Type B pancreatic cell (in vitro differentiated cells): ENCODE measurements at regions not wholly inside any gene's neighbourhood (a gene's known extent, or its start where the extent isn't known, plus 50 kb on each side); places are given as distances from the start of the nearest gene placed in this dataset.

ENCODE experiments used
- DNase-seq: peaks from one replicate; pipeline ENCODE4 v3.0.0; 2021; ENCODE audit warnings: mixed read lengths; ENCODE audit not compliant: unreplicated experiment; ENCODE audit errors: extremely low spot score
- H3K27ac Mint-ChIP-seq: 2 replicates; pipeline ENCODE4 v1.8.0; 2021; ENCODE audit warnings: mild to moderate bottlenecking, mixed read lengths
- H3K27me3 Mint-ChIP-seq: 2 replicates; pipeline ENCODE4 v1.8.0; 2021; ENCODE audit warnings: mixed read lengths
- H3K36me3 Mint-ChIP-seq: 2 replicates; pipeline ENCODE4 v1.8.0; 2021; ENCODE audit warnings: mixed read lengths
- H3K4me1 Mint-ChIP-seq: one replicate; pipeline ENCODE4 v1.8.0; 2021; ENCODE audit warnings: mixed read lengths; ENCODE audit not compliant: unreplicated experiment
- H3K4me3 Mint-ChIP-seq: 2 replicates; pipeline ENCODE4 v1.8.0; 2021; ENCODE audit warnings: mild to moderate bottlenecking, mixed read lengths
- H3K9me3 Mint-ChIP-seq: 2 replicates; pipeline ENCODE4 v1.8.0; 2021; ENCODE audit warnings: mixed read lengths
- TF ChIP-seq, protein P1 (sequence below): fragments of 200-600 bp; sonication (generic); conservative IDR thresholded peaks from 2 replicates; pipeline ENCODE4 v1.5.0; 2021; ENCODE audit warnings: antibody characterized with exemption, mild to moderate bottlenecking

DNA sequence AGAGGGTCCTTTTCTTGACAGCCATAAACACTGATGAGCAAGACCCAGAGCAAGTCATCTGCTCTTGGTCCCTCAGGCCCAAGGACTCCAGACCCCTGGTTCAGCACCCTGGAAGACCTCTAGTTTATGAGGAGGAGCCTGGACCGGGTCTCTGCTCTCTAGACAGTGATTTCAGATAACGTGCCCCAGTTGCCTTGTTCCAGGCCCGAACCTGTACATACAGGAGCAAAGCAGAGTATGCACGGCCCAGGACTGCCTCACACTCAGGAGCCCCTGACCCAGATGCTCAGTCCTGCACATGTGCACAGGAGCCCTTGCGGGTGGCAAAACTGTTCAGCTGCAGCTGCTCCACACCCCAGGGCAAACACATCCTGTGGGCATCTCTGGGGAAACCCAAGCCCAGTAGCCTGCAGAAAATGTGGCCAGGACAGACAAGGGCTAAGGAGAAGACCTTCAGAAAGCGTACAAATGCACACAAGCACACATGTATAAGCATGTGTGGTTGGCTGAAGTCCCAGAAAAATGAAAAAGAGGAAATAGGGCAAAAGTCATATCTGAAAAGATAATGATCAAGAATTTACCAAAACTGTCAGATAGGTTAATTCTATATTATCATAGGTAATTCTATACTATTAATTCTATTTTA, 59.9 kb upstream of the CORO2B start:
- no peak overlapping the region for H3K4me3 Mint-ChIP-seq
- TF ChIP-seq, protein P1, sequence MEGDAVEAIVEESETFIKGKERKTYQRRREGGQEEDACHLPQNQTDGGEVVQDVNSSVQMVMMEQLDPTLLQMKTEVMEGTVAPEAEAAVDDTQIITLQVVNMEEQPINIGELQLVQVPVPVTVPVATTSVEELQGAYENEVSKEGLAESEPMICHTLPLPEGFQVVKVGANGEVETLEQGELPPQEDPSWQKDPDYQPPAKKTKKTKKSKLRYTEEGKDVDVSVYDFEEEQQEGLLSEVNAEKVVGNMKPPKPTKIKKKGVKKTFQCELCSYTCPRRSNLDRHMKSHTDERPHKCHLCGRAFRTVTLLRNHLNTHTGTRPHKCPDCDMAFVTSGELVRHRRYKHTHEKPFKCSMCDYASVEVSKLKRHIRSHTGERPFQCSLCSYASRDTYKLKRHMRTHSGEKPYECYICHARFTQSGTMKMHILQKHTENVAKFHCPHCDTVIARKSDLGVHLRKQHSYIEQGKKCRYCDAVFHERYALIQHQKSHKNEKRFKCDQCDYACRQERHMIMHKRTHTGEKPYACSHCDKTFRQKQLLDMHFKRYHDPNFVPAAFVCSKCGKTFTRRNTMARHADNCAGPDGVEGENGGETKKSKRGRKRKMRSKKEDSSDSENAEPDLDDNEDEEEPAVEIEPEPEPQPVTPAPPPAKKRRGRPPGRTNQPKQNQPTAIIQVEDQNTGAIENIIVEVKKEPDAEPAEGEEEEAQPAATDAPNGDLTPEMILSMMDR: no peak
- no peaks in the 10 kb centered on the region for H3K27me3 Mint-ChIP-seq
- no peaks in the 10 kb centered on the region for H3K4me1 Mint-ChIP-seq
- H3K36me3 Mint-ChIP-seq: no peaks in the 10 kb centered on the region
- no peak overlapping the region for H3K27ac Mint-ChIP-seq
- no peaks in the 10 kb centered on the region for H3K9me3 Mint-ChIP-seq
- no peak for DNase-seq

DNA sequence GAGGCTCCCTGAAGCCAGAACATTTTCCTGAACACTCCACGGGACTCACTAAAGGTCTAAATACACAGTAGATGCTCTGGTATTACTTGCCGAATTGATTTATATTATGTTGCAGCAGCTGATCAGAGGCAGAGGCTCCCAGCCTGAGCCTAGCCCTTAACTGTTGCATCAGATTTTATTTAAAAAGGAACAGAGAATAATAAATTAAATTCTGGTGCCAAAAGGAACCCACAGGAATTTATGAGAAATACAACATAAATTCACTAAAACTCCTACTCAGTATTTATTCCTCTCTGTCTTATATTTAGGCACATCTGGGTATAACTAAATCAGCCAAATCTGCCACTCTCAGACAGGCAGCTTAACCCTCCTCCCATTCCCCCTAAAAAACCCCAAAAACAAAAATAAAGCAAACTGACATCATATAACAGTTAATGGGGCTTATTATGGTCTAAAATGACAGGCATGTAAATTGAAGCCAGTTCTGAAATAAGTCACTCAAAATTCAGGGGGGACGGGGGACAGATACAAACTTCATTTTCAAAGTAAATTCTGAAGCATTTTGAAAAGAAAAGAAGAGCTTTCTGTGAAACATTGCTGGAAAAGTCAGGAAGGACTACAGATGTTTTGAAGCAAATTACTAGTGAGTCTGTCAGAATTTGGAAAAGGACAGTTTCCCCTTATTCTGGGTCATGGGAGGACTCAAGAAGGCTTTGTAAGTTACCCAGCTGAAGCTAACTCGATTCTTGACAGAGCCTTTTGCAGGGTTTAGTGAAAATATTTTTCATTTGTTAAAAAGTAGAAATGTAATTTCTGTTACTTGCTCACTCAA, 53.8 kb upstream of the CORO2B start:
- no peak overlapping the region for H3K4me3 Mint-ChIP-seq
- TF ChIP-seq, protein P1: no peak
- peaks cover 3% of the 10 kb centered on the region for H3K27me3 Mint-ChIP-seq
- no peaks in the 10 kb centered on the region for H3K36me3 Mint-ChIP-seq
- no peaks in the 10 kb centered on the region for H3K9me3 Mint-ChIP-seq
- peaks cover 9% of the 10 kb centered on the region for H3K4me1 Mint-ChIP-seq
- no peak for DNase-seq
- no peak overlapping the region for H3K27ac Mint-ChIP-seq

DNA sequence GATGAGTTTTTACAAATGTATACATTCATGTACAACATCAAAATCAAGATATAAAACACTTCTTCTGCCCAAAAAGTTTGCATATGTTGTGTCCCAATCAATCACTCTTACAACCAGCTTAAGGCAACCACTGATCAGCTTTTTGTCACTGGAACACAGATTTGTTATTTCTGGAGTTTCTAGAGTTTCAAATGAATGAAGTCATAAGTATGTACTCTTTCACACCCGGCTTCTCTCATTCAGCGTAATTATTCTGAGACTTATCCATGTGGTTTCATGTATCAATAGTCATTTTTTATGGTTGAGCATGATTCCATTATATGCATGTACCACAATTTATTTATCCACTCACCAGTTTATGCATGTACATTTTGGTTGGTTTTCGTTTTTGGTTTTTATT, 53.0 kb upstream of the CORO2B start:
- no peak for DNase-seq
- TF ChIP-seq, protein P1: no peak
- Mint-ChIP-seq H3K9me3 (no peaks in the 10 kb centered on the region), H3K4me3 (no peak overlapping the region), H3K27ac (no peak overlapping the region), H3K4me1 (peaks cover 9% of the 10 kb centered on the region), H3K27me3 (peaks cover 3% of the 10 kb centered on the region), H3K36me3 (no peaks in the 10 kb centered on the region)

DNA sequence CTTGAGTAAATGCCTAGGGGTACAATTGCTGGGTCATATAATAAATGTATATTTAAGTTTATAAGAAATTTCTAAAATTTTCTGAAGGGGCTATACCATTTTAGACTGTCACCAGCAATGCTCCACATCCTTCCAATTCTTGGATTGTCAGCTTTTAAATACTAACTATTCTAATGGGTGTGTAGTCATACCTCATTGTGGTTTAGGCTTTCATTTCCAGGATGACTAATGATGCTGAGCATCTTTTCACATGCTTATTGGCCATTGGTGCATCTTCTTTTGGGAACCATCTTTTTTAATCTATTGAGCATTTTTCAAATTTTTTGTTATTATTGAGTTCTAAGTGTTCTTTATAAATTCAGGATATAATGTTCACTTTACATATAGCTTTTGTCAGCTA, 52.5 kb upstream of the CORO2B start:
- no peaks in the 10 kb centered on the region for H3K9me3 Mint-ChIP-seq
- TF ChIP-seq, protein P1: no peak
- peaks cover 9% of the 10 kb centered on the region for H3K4me1 Mint-ChIP-seq
- no peak overlapping the region for H3K27ac Mint-ChIP-seq
- no peak for DNase-seq
- H3K36me3 Mint-ChIP-seq: no peaks in the 10 kb centered on the region
- no peak overlapping the region for H3K4me3 Mint-ChIP-seq
- peaks cover 3% of the 10 kb centered on the region for H3K27me3 Mint-ChIP-seq

DNA sequence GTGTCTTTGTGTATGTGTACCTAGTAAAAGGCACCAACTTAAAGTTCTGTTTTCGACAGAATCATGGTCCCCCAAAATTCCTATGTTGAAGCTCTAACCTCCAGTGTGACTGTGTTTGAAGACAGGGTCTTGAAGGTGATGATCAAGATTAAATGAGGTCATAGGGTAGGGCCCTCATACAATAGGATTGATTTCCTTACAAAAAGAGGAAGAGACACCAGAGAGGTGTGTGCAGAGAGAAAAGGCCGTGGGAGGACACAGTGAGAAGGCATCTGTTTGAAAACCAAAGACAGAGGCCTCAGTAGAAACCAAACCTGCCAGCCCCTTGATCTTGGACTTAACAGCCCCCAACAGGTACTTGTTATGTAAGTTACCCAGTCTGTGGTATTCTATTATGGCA, 52.0 kb upstream of the CORO2B start:
- no peaks in the 10 kb centered on the region for H3K36me3 Mint-ChIP-seq
- peaks cover 3% of the 10 kb centered on the region for H3K27me3 Mint-ChIP-seq
- H3K4me1 Mint-ChIP-seq: peaks cover 9% of the 10 kb centered on the region
- no peak overlapping the region for H3K4me3 Mint-ChIP-seq
- H3K27ac Mint-ChIP-seq: no peak overlapping the region
- no peaks in the 10 kb centered on the region for H3K9me3 Mint-ChIP-seq
- no peak for DNase-seq
- TF ChIP-seq, protein P1: no peak
